IMR-90 (cell line): ENCODE measurements at regions not wholly inside any gene's neighbourhood (a gene's known extent, or its start where the extent isn't known, plus 50 kb on each side); places are given as distances from the start of the nearest gene placed in this dataset.
A peak's percentile ranks its signal among the peaks of the same experiment; 100 is the strongest.

Experiments
- ATAC-seq: fragments of 200-7000 bp; cut with Tn5 transposase; 2 replicates; pipeline ENCODE4 v1.9.1; 2020; ENCODE audit warnings: low read depth, mild to moderate bottlenecking, moderate library complexity
- BruUV-seq: library from RNA; stranded (reverse); fragments of 400-500 nt; replicated peaks from 2 replicates; lab custom pipeline; 2021; lab: Mats Ljungman, UMichigan
- CTCF ChIA-PET: fragments of 300-600 bp; formaldehyde crosslinking; extraction: SDS; loops from one replicate; lab custom pipeline; 2021; ENCODE audit warnings: antibody characterized with exemption; lab: Yijun Ruan, JAX
- POLR2A ChIA-PET: fragments of 300-600 bp; sonication (Branson Sonifier 250); formaldehyde crosslinking; loops from one replicate; lab custom pipeline; 2022; ENCODE audit warnings: antibody characterized with exemption; ENCODE audit not compliant: unreplicated experiment; lab: Charles Lee
- DNase-seq: peaks from one replicate; pipeline ENCODE4 v3.0.0; 2013
- H2AFZ ChIP-seq: replicated peaks from 2 replicates; pipeline ENCODE3; 2013; ENCODE audit warnings: low read length, mild to moderate bottlenecking; ENCODE audit not compliant: poor library complexity
- H2AK5ac ChIP-seq: 2 replicates; pipeline ENCODE4 v1.6.1; 2013; ENCODE audit warnings: low read depth, low read length, inconsistent platforms
- H2AK9ac ChIP-seq: replicated peaks from 2 replicates; pipeline ENCODE3; 2013; ENCODE audit warnings: mild to moderate bottlenecking, low read depth, low read length, moderate library complexity; ENCODE audit not compliant: poor library complexity
- H2BK120ac ChIP-seq: 2 replicates; pipeline ENCODE4 v1.6.1; 2013; ENCODE audit warnings: low read depth, low read length, inconsistent platforms
- H2BK15ac ChIP-seq: 3 replicates; pipeline ENCODE4 v1.6.1; 2013; ENCODE audit warnings: low read depth, low read length, inconsistent platforms
- H2BK20ac ChIP-seq: 2 replicates; pipeline ENCODE4 v1.6.1; 2013; ENCODE audit warnings: low read depth, mild to moderate bottlenecking, inconsistent platforms, low read length, moderate library complexity
- H2BK5ac ChIP-seq: 2 replicates; pipeline ENCODE4 v1.6.1; 2013; ENCODE audit warnings: mild to moderate bottlenecking, low read depth, low read length, inconsistent platforms; ENCODE audit not compliant: poor library complexity, severe bottlenecking
- H3K14ac ChIP-seq: replicated peaks from 2 replicates; pipeline ENCODE4 v1.6.1; 2013; ENCODE audit warnings: low read depth, low read length, inconsistent platforms
- H3K18ac ChIP-seq: 2 replicates; pipeline ENCODE4 v1.6.1; 2013; ENCODE audit warnings: low read depth, low read length, control low read depth
- H3K23ac ChIP-seq: 2 replicates; pipeline ENCODE4 v1.6.1; 2013; ENCODE audit warnings: low read depth, low read length, inconsistent platforms
- H3K27ac ChIP-seq: 2 replicates; pipeline ENCODE4 v1.5.1; 2013; ENCODE audit warnings: mild to moderate bottlenecking, control low read depth, low read length; ENCODE audit not compliant: insufficient read depth
- H3K27me3 ChIP-seq: 2 replicates; pipeline ENCODE4 v1.6.1; 2013; ENCODE audit warnings: low read length; ENCODE audit not compliant: control insufficient read depth, insufficient read depth
- H3K36me3 ChIP-seq: 2 replicates; pipeline ENCODE4 v1.6.1; 2013; ENCODE audit warnings: low read length, mixed read lengths; ENCODE audit not compliant: control insufficient read depth, insufficient read depth
- H3K4ac ChIP-seq: 2 replicates; pipeline ENCODE4 v1.6.1; 2013; ENCODE audit warnings: low read depth, low read length, inconsistent platforms
- H3K4me1 ChIP-seq: 2 replicates; pipeline ENCODE4 v1.6.1; 2013; ENCODE audit warnings: low read length, mixed read lengths; ENCODE audit not compliant: control insufficient read depth, insufficient read depth
- H3K4me2 ChIP-seq: 2 replicates; pipeline ENCODE4 v1.6.1; 2013; ENCODE audit warnings: low read depth, mild to moderate bottlenecking, control low read depth, low read length, moderate library complexity
- H3K4me3 ChIP-seq: 2 replicates; pipeline ENCODE4 v1.5.1; 2013; ENCODE audit warnings: low read depth, mild to moderate bottlenecking, control low read depth, low read length, moderate library complexity; ENCODE audit not compliant: insufficient read depth
- H3K56ac ChIP-seq: 2 replicates; pipeline ENCODE4 v1.6.1; 2013; ENCODE audit warnings: low read length, inconsistent platforms; ENCODE audit not compliant: insufficient read depth; ENCODE audit errors: extremely low read depth
- H3K79me1 ChIP-seq, 2 experiments: 2 replicates each; pipeline ENCODE4 v1.6.1; 2013; ENCODE audit warnings: low read length in 2 of 2, inconsistent platforms in 1 of 2, low read depth in 1 of 2
- H3K9ac ChIP-seq: 2 replicates; pipeline ENCODE4 v1.6.1; 2013; ENCODE audit warnings: low read depth, low read length, control low read depth
- H3K9me1 ChIP-seq: 2 replicates; pipeline ENCODE4 v1.6.1; 2013; ENCODE audit warnings: low read length, inconsistent platforms; ENCODE audit not compliant: insufficient read depth
- H3K9me3 ChIP-seq: 2 replicates; pipeline ENCODE4 v1.6.1; 2013; ENCODE audit warnings: low read length; ENCODE audit not compliant: control insufficient read depth, insufficient read depth
- H4K20me1 ChIP-seq: 2 replicates; pipeline ENCODE4 v1.6.1; 2013; ENCODE audit warnings: low read length, inconsistent platforms; ENCODE audit not compliant: insufficient read depth
- H4K5ac ChIP-seq: 2 replicates; pipeline ENCODE4 v1.6.1; 2013; ENCODE audit warnings: mild to moderate bottlenecking, low read depth, low read length, control low read depth
- H4K8ac ChIP-seq, 2 experiments: 2 replicates each; pipeline ENCODE4 v1.6.1; 2013; ENCODE audit warnings: low read depth in 2 of 2, low read length in 2 of 2, control low read depth in 1 of 2, inconsistent platforms in 1 of 2
- H4K91ac ChIP-seq: 2 replicates; pipeline ENCODE4 v1.6.1; 2013; ENCODE audit warnings: low read depth, low read length, inconsistent platforms; ENCODE audit not compliant: insufficient read depth
- MAFK ChIP-seq: IDR thresholded peaks from 2 replicates; pipeline ENCODE4 v1.6.1; 2012; ENCODE audit warnings: low read depth, low read length, improper control_type of control experiment
- MAZ ChIP-seq: IDR thresholded peaks from 2 replicates; pipeline ENCODE4 v1.6.1; 2012; ENCODE audit warnings: low read depth, mild to moderate bottlenecking, low read length, improper control_type of control experiment, moderate library complexity, borderline replicate concordance
- MXI1 ChIP-seq: IDR thresholded peaks from 2 replicates; pipeline ENCODE4 v1.6.1; 2012; ENCODE audit warnings: low read depth, mild to moderate bottlenecking, low read length, moderate library complexity, borderline replicate concordance
- POLR2A ChIP-seq: IDR thresholded peaks from 2 replicates; pipeline ENCODE4 v1.6.1; 2012; ENCODE audit warnings: mild to moderate bottlenecking, low read depth, low read length
- RCOR1 ChIP-seq: IDR thresholded peaks from 2 replicates; pipeline ENCODE4 v1.6.1; 2012; ENCODE audit warnings: mild to moderate bottlenecking, low read length, improper control_type of control experiment; ENCODE audit not compliant: insufficient replicate concordance
- RFX5 ChIP-seq: IDR thresholded peaks from 2 replicates; pipeline ENCODE4 v1.8.0; 2012; ENCODE audit warnings: low read depth, mild to moderate bottlenecking, low read length, moderate library complexity
- USF2 ChIP-seq: fragments of 150-350 bp; IDR thresholded peaks from 2 replicates; pipeline ENCODE4 v1.6.1; 2017; ENCODE audit warnings: mild to moderate bottlenecking, antibody characterized with exemption, low read length, low read depth
- WGBS, 2 experiments: methylation state at CpG; one replicate each; pipeline versions ENCODE4 v1.1.5 to v1.1.7; 2013; ENCODE audit warnings: missing lambda C conversion rate in 2 of 2; ENCODE audit not compliant: insufficient read length in 1 of 2; ENCODE audit errors: extremely low coverage in 2 of 2; 5-methylcytosine and 5-hydroxymethylcytosine counted together
- dilution Hi-C: fragments of 300-500 bp; cut with HindIII; formaldehyde crosslinking; loops from one replicate; pipeline ENCODE4 v1.14.3; 2018; ENCODE audit warnings: low sequenced_read_pairs; ENCODE audit not compliant: unreplicated experiment
- in situ Hi-C: fragments of 300-500 bp; cut with MboI; formaldehyde crosslinking; loops from 3 replicates; pipeline ENCODE4 v1.14.3; 2019; ENCODE audit warnings: low sequenced_read_pairs, inconsistent platforms, mixed read lengths
- intact Hi-C: fragments of 100-400 bp; cut with micrococcal nuclease; formaldehyde crosslinking; loops from 2 replicates; pipeline ENCODE4 v1.10.0; 2022
- TF ChIP-seq, protein P1 (sequence below): conservative IDR thresholded peaks from 2 replicates; pipeline ENCODE4 v1.5.1; 2012; ENCODE audit warnings: mild to moderate bottlenecking, low read depth, low read length, improper control_type of control experiment

DNA sequence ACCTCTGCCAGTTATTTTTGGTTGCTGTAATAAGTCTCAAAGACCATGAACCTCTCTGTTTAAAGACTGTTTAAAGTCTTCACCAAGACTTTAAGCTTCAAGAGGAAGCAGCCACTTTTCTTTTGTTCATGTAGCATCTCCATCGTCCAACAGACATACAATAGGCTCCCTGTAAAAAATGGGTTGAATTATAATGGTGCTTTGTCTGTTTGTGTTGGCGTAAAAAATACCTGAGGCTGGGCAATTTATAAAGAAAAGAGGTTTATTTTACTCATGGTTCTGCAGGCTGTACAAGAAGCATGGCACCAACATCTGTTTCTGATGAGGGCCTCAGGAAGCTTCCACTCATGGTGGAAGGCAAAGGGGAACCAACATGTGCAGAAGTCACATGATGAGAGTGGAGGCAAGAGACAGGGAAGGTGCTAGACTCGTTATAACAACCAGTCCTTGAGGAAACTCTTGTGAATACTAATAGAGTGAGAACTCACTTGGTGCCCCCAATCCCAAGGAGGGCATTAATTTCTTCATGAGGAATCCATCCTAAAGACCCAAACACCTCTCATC, 126.3 kb upstream of the RPS23 start:
- Histone ChIP-seq H3K18ac (peak overlapping the region; percentile 66; the same call in 1 of the 2 replicates), H2AK5ac (peak overlapping the region; percentile 90), H2BK5ac (peak overlapping the region; percentile 99), H4K20me1 (peaks cover 2% of the 10 kb centered on the region; the same call in 1 of the 2 replicates), H3K23ac (peak overlapping the region; percentile 7; the same call in 1 of the 2 replicates), H3K27me3 (no peaks in the 10 kb centered on the region), H3K4ac (peak overlapping the region; percentile 69), H4K91ac (no peak overlapping the region; the same call in 1 of the 2 replicates), H3K27ac (no peak overlapping the region), H4K8ac (peak overlapping the region; percentile 37 to 51; a peak in 2 of 4 replicates), H3K4me2 (no peak overlapping the region), H3K14ac (peak overlapping the region; percentile 69), H3K9ac (no peak overlapping the region), H3K4me3 (no peak overlapping the region), H3K56ac (no peak overlapping the region), H3K4me1 (peaks cover 9% of the 10 kb centered on the region), H3K79me1 (no peaks in the 10 kb centered on the region), H4K5ac (peak overlapping the region; percentile 0; the same call in 1 of the 2 replicates), H2AFZ (no peak overlapping the region), H2BK20ac (peak overlapping the region; percentile 77; the same call in 1 of the 2 replicates), H3K9me3 (peaks cover 11% of the 10 kb centered on the region; the same call in 1 of the 2 replicates), H2AK9ac (no peak overlapping the region), H3K9me1 (peaks cover 8% of the 10 kb centered on the region), H2BK15ac (peak overlapping the region; percentile 83; the same call in 1 of the 3 replicates), H2BK120ac (peak overlapping the region; percentile 83), H3K36me3 (no peaks in the 10 kb centered on the region)
- ChIA-PET CTCF (no interaction called here), POLR2A (no interaction called here)
- TF ChIP-seq MXI1 (no peak), USF2 (no peak), MAFK (no peak), RCOR1 (no peak), MAZ (no peak), POLR2A (no peak), RFX5 (no peak)
- TF ChIP-seq, protein P1, sequence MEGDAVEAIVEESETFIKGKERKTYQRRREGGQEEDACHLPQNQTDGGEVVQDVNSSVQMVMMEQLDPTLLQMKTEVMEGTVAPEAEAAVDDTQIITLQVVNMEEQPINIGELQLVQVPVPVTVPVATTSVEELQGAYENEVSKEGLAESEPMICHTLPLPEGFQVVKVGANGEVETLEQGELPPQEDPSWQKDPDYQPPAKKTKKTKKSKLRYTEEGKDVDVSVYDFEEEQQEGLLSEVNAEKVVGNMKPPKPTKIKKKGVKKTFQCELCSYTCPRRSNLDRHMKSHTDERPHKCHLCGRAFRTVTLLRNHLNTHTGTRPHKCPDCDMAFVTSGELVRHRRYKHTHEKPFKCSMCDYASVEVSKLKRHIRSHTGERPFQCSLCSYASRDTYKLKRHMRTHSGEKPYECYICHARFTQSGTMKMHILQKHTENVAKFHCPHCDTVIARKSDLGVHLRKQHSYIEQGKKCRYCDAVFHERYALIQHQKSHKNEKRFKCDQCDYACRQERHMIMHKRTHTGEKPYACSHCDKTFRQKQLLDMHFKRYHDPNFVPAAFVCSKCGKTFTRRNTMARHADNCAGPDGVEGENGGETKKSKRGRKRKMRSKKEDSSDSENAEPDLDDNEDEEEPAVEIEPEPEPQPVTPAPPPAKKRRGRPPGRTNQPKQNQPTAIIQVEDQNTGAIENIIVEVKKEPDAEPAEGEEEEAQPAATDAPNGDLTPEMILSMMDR = no peak
- intact Hi-C loops = no loop called here
- dilution Hi-C loops = no loop called here
- DNase-seq (no peak), ATAC-seq (no peak)
- no TSS peak for BruUV-seq
- in situ Hi-C loops = no loop called here
- 100% methylated on average over 1 of the region's 3 CpGs; no CpG with 5 or more reads in 1 of the 2 experiments for WGBS, 2 experiments
